IPS-18c (cell line): ENCODE measurements at regions not wholly inside any gene's neighbourhood (a gene's known extent, or its start where the extent isn't known, plus 50 kb on each side); places are given as distances from the start of the nearest gene placed in this dataset.

Experiments
- H3K4me3 ChIP-seq: 2 replicates; pipeline ENCODE4 v1.7.0; 2013; ENCODE audit warnings: low read depth, mild to moderate bottlenecking, low read length, moderate library complexity; ENCODE audit not compliant: insufficient read depth
- H3K9me3 ChIP-seq: one replicate; pipeline ENCODE4 v1.6.1; 2013; ENCODE audit warnings: mild to moderate bottlenecking, low read length, moderate library complexity; ENCODE audit not compliant: control insufficient read depth, insufficient read depth

DNA sequence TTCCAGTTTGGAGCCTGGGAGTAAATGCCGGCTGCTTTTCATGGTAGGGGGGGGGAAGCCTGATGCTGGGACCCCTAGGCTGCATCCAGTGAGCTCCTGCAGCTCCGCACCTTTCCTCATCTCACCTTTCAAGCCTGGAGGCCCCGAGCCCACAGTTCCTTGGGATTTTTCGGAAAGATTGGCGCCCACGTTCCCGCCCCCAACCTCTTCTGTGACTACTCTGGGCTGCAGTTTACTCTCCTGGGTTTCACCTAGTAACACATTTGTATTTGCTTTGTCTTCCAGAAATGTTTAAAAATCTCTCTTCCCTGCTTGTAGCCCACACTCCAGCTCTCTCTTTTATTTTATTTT is 51.9 kb upstream of the SPATA13 start:
- Histone ChIP-seq H3K9me3 (peaks cover 2% of the 10 kb centered on the region), H3K4me3 (no peak overlapping the region)

DNA sequence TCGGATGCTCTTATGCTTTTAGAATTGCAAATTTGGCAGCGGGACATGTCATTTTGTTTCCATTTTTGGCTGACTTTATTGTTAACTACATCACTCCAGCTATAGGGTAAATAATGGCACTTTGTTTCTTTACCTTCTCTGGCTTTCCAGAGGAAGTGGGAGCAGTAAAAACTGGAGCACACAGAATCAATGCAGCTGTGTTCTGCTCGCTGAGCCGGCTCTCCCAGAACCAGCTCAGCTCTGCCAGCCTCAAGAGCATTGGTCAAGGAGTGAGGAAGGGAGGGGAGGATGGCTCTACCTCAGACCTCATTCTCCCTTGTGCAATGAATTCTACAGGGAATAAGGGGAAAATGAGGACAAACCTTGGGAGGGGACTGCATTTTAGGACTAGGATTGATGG is 50.5 kb upstream of the SPATA13 start:
- Histone ChIP-seq H3K9me3 (peaks cover 2% of the 10 kb centered on the region), H3K4me3 (no peak overlapping the region)
